ENCODE measurements at regions not wholly inside any gene's neighbourhood (a gene's known extent, or its start where the extent isn't known, plus 50 kb on each side); places are given as distances from the start of the nearest gene placed in this dataset.
A peak's percentile ranks its signal among the peaks of the same experiment; 100 is the strongest.

GRCh38 chr10:131743190-131744151 lies 157.3 kb upstream of the PPP2R2D start:
- peaks cover 19% of the 10 kb centered on the region for H3K4me1 Mint-ChIP-seq

GRCh38 chr10:131744346-131744745 lies 156.5 kb upstream of the PPP2R2D start:
- Mint-ChIP-seq H3K9me3 (peaks cover 10 to 11% of the 10 kb centered on the region in 2 donors), H3K4me1 (peaks cover 16% of the 10 kb centered on the region), H3K27ac (no peak overlapping the region), H3K4me3 (peak overlapping the region in 1 of 2 donors; percentile 55), H3K27me3 (peaks cover 45% of the 10 kb centered on the region)
- DNase-seq (no peak), ATAC-seq (no peak)

More at GRCh38 chr10:131743190-131744151, 157.3 kb upstream of the PPP2R2D start:
- Mint-ChIP-seq H3K4me3 (peak overlapping the region in 1 of 2 donors; percentile 55), H3K27ac (no peak overlapping the region), H3K27me3 (peaks cover 44% of the 10 kb centered on the region), H3K9me3 (peaks cover 11 to 15% of the 10 kb centered on the region in 2 donors)
- ATAC-seq (peak; percentile 27), DNase-seq (peak; percentile 6 to 13)

GRCh38 chr10:131745591-131745990 lies 155.2 kb upstream of the PPP2R2D start:
- Mint-ChIP-seq H3K27me3 (peaks cover 34% of the 10 kb centered on the region), H3K9me3 (no peaks in the 10 kb centered on the region), H3K27ac (no peak overlapping the region), H3K4me1 (peaks cover 13% of the 10 kb centered on the region), H3K4me3 (no peak overlapping the region)
- DNase-seq (no peak), ATAC-seq (no peak)

- DNase-seq (no peak), ATAC-seq (no peak)
- Mint-ChIP-seq H3K27ac (peak overlapping the region in 1 of 2 donors; percentile 77), H3K4me1 (peaks cover 13% of the 10 kb centered on the region), H3K9me3 (no peaks in the 10 kb centered on the region), H3K27me3 (peaks cover 37% of the 10 kb centered on the region), H3K4me3 (no peak overlapping the region)
Observed at GRCh38 chr10:131746241-131746711, 154.5 kb upstream of the PPP2R2D start.

- no peak overlapping the region for H3K27ac Mint-ChIP-seq
- peaks cover 42% of the 10 kb centered on the region for H3K27me3 Mint-ChIP-seq
- peaks cover 13% of the 10 kb centered on the region for H3K4me1 Mint-ChIP-seq
- H3K9me3 Mint-ChIP-seq = no peaks in the 10 kb centered on the region
- DNase-seq = no peak
- ATAC-seq = no peak
- H3K4me3 Mint-ChIP-seq = no peak overlapping the region
Observed at GRCh38 chr10:131746785-131747184, 154.0 kb upstream of the PPP2R2D start.

GRCh38 chr10:131747251-131747650 lies 153.6 kb upstream of the PPP2R2D start:
- H3K9me3 Mint-ChIP-seq = no peaks in the 10 kb centered on the region
- no peak for DNase-seq
- peaks cover 45% of the 10 kb centered on the region for H3K27me3 Mint-ChIP-seq
- no peak for ATAC-seq
- H3K27ac Mint-ChIP-seq = no peak overlapping the region
- H3K4me3 Mint-ChIP-seq = no peak overlapping the region
- H3K4me1 Mint-ChIP-seq = peaks cover 13% of the 10 kb centered on the region

GRCh38 chr10:131747791-131748190 lies 153.0 kb upstream of the PPP2R2D start:
- ATAC-seq (no peak), DNase-seq (no peak)
- peaks cover 45% of the 10 kb centered on the region for H3K27me3 Mint-ChIP-seq
- no peaks in the 10 kb centered on the region for H3K9me3 Mint-ChIP-seq
- peaks cover 13% of the 10 kb centered on the region for H3K4me1 Mint-ChIP-seq
- no peak overlapping the region for H3K4me3 Mint-ChIP-seq
- H3K27ac Mint-ChIP-seq = peak overlapping the region in 1 of 2 donors; percentile 85

GRCh38 chr10:131748191-131748590 lies 152.6 kb upstream of the PPP2R2D start:
- H3K27me3 Mint-ChIP-seq = peaks cover 43% of the 10 kb centered on the region

GRCh38 chr10:131748831-131749766 lies 151.7 kb upstream of the PPP2R2D start:
- Mint-ChIP-seq H3K27me3 (peaks cover 34% of the 10 kb centered on the region), H3K4me3 (no peak overlapping the region)
- no peak for DNase-seq

More at GRCh38 chr10:131748191-131748590, 152.6 kb upstream of the PPP2R2D start:
- Mint-ChIP-seq H3K27ac (peak overlapping the region in 1 of 2 donors; percentile 85), H3K4me3 (no peak overlapping the region), H3K9me3 (no peaks in the 10 kb centered on the region), H3K4me1 (peaks cover 13% of the 10 kb centered on the region)
- ATAC-seq (no peak), DNase-seq (no peak)

GRCh38 chr10:131749767-131750142 lies 151.1 kb upstream of the PPP2R2D start:
- Mint-ChIP-seq H3K9me3 (no peaks in the 10 kb centered on the region), H3K27me3 (peaks cover 27% of the 10 kb centered on the region), H3K4me3 (no peak overlapping the region), H3K4me1 (no peaks in the 10 kb centered on the region), H3K27ac (no peak overlapping the region)
- DNase-seq (no peak), ATAC-seq (peak; percentile 8)

More at GRCh38 chr10:131748831-131749766, 151.7 kb upstream of the PPP2R2D start:
- peak; percentile 15 for ATAC-seq
- no peak overlapping the region for H3K27ac Mint-ChIP-seq
- no peaks in the 10 kb centered on the region for H3K9me3 Mint-ChIP-seq
- H3K4me1 Mint-ChIP-seq = peaks cover 3% of the 10 kb centered on the region

- no peak for ATAC-seq
- Mint-ChIP-seq H3K9me3 (no peaks in the 10 kb centered on the region), H3K27ac (no peak overlapping the region), H3K4me3 (no peak overlapping the region), H3K27me3 (peaks cover 22% of the 10 kb centered on the region), H3K4me1 (no peaks in the 10 kb centered on the region)
- no peak for DNase-seq
Observed at GRCh38 chr10:131750171-131750895, 150.5 kb upstream of the PPP2R2D start.

GRCh38 chr10:131750973-131751826 lies 149.6 kb upstream of the PPP2R2D start:
- ATAC-seq = no peak
- H3K4me3 Mint-ChIP-seq = no peak overlapping the region
- DNase-seq = no peak
- H3K27me3 Mint-ChIP-seq = peaks cover 21% of the 10 kb centered on the region
- no peak overlapping the region for H3K27ac Mint-ChIP-seq
- no peaks in the 10 kb centered on the region for H3K4me1 Mint-ChIP-seq
- H3K9me3 Mint-ChIP-seq = no peaks in the 10 kb centered on the region

GRCh38 chr10:131751827-131752775 lies 148.7 kb upstream of the PPP2R2D start:
- H3K4me1 Mint-ChIP-seq = no peaks in the 10 kb centered on the region

More at GRCh38 chr10:131751827-131752775, 148.7 kb upstream of the PPP2R2D start:
- Mint-ChIP-seq H3K4me3 (no peak overlapping the region), H3K9me3 (no peaks in the 10 kb centered on the region), H3K27ac (no peak overlapping the region), H3K27me3 (peaks cover 21% of the 10 kb centered on the region)
- DNase-seq = no peak
- ATAC-seq = no peak
